AG08395 (cell line): ENCODE measurements at regions not wholly inside any gene's neighbourhood (a gene's known extent, or its start where the extent isn't known, plus 50 kb on each side); places are given as distances from the start of the nearest gene placed in this dataset.

ENCODE experiments used
- DNase-seq: peaks from one replicate; pipeline ENCODE4 v3.0.0; 2012; ENCODE audit warnings: mixed read lengths, low spot score

- DNase-seq: no peak
Measured at GRCh38 chr5:82850393-82850792, 226.8 kb downstream of the TMEM167A start.

- no peak for DNase-seq
Measured at GRCh38 chr5:82849885-82850284, 227.3 kb downstream of the TMEM167A start.

- no peak for DNase-seq
Measured at GRCh38 chr5:82847562-82847961, 229.6 kb downstream of the TMEM167A start.

- no peak for DNase-seq
Measured at GRCh38 chr5:82839881-82840280, 237.3 kb downstream of the TMEM167A start.

- no peak for DNase-seq
Measured at GRCh38 chr5:82835488-82835887, 241.7 kb downstream of the TMEM167A start.

GRCh38 chr5:82834151-82834550 is 243.0 kb downstream of the TMEM167A start:
- DNase-seq: no peak

GRCh38 chr5:82833277-82833676 is 243.9 kb downstream of the TMEM167A start:
- no peak for DNase-seq

GRCh38 chr5:82832445-82832844 is 244.7 kb downstream of the TMEM167A start:
- no peak for DNase-seq

- DNase-seq: no peak
Measured at GRCh38 chr5:82828211-82828610, 249.0 kb downstream of the TMEM167A start.

- DNase-seq: no peak
Measured at GRCh38 chr5:82827651-82828050, 249.5 kb downstream of the TMEM167A start.

GRCh38 chr5:82822634-82822927 is 254.6 kb downstream of the TMEM167A start:
- no peak for DNase-seq

GRCh38 chr5:82821846-82822633 is 255.2 kb downstream of the TMEM167A start:
- DNase-seq: no peak

- DNase-seq: no peak
Measured at GRCh38 chr5:82820961-82821845, 256.0 kb downstream of the TMEM167A start.

- no peak for DNase-seq
Measured at GRCh38 chr5:82820188-82820587, 257.0 kb downstream of the TMEM167A start.

GRCh38 chr5:82817897-82818676 is 259.1 kb downstream of the TMEM167A start:
- no peak for DNase-seq

GRCh38 chr5:82816926-82817325 is 260.3 kb downstream of the TMEM167A start:
- DNase-seq: no peak

- no peak for DNase-seq
Measured at GRCh38 chr5:82815871-82816270, 261.3 kb downstream of the TMEM167A start.

GRCh38 chr5:82813861-82814260 is 263.3 kb downstream of the TMEM167A start:
- DNase-seq: no peak

GRCh38 chr5:82812575-82812974 is 264.6 kb downstream of the TMEM167A start:
- DNase-seq: no peak

- no peak for DNase-seq
Measured at GRCh38 chr5:82811490-82811889, 265.7 kb downstream of the TMEM167A start.

GRCh38 chr5:82809420-82810143 is 267.6 kb downstream of the TMEM167A start:
- no peak for DNase-seq

GRCh38 chr5:82808960-82809359 is 268.2 kb downstream of the TMEM167A start:
- no peak for DNase-seq
